ENCODE measurements at regions not wholly inside any gene's neighbourhood (a gene's known extent, or its start where the extent isn't known, plus 50 kb on each side); places are given as distances from the start of the nearest gene placed in this dataset.

- TF ChIP-seq CTCF (IDR thresholded peaks at IDR 0.05; ENCODE audit: poor library complexity) (no peak), EZH2phosphoT487 (IDR thresholded peaks at IDR 0.05; ENCODE audit: low read depth, severe bottlenecking, unreplicated experiment) (no peak), EZH2 (IDR thresholded peaks at IDR 0.05; ENCODE audit: borderline replicate concordance) (no peak)
Measured at GRCh38 chr10:4475827-4476490, 350.0 kb upstream of the AKR1E2 start.
